Esophagus muscularis mucosa (tissue), 4 donors: ENCODE measurements at regions not wholly inside any gene's neighbourhood (a gene's known extent, or its start where the extent isn't known, plus 50 kb on each side); places are given as distances from the start of the nearest gene placed in this dataset.

Source experiments
- DNase-seq: peaks from one replicate; pipeline ENCODE4 v3.0.0-alpha.2; 2017; ENCODE audit errors: extremely low spot score
- H3K27ac ChIP-seq, 4 donors: fragments of 200-600 bp; sonication (generic); replicated peaks in 1 of 4; 1 replicate in 3 of 4; 2 replicates in 1 of 4; pipeline ENCODE4 v1.5.1; 2016 to 2019; ENCODE audit warnings: mild to moderate bottlenecking in 1 of 4
- H3K27me3 ChIP-seq, 4 donors: fragments of 200-600 bp; sonication (generic); one replicate each; pipeline versions ENCODE4 v1.5.1 to v1.6.0; 2016 to 2019
- H3K36me3 ChIP-seq, 4 donors: fragments of 200-600 bp; sonication (generic); one replicate each; pipeline ENCODE4 v1.5.1; 2016 to 2019
- H3K4me1 ChIP-seq, 4 donors: fragments of 200-600 bp; sonication (generic); one replicate each; pipeline ENCODE4 v1.5.1; 2016 to 2019
- H3K4me3 ChIP-seq, 4 donors: fragments of 200-600 bp; sonication (generic); 1 replicate in 2 of 4; 2 replicates in 2 of 4; pipeline ENCODE4 v1.5.1; 2016 to 2019; ENCODE audit warnings: mild to moderate bottlenecking in 4 of 4, moderate library complexity in 1 of 4
- H3K9me3 ChIP-seq, 4 donors: fragments of 200-600 bp; sonication (generic); 1 replicate in 3 of 4; 2 replicates in 1 of 4; pipeline ENCODE4 v1.5.1; 2016 to 2019
- CTCF ChIP-seq, 3 experiments: fragments of 200-600 bp in 2 of 3; fragments of 450-650 bp in 1 of 3; sonication (generic) in 2 of 3; IDR thresholded peaks; one replicate each; pipeline ENCODE4 v1.5.1; 2017 to 2019; ENCODE audit warnings: antibody characterized with exemption in 3 of 3, mild to moderate bottlenecking in 2 of 3, moderate library complexity in 1 of 3
- EP300 ChIP-seq: sonication (generic); formaldehyde crosslinking; IDR thresholded peaks from one replicate; pipeline ENCODE4 v1.6.1; 2017; ENCODE audit warnings: antibody characterized with exemption
- POLR2A ChIP-seq: fragments of 450-650 bp; IDR thresholded peaks from one replicate; pipeline ENCODE4 v1.6.1; 2017; ENCODE audit warnings: antibody characterized with exemption, moderate library complexity, mild to moderate bottlenecking, low read depth
- POLR2AphosphoS5 ChIP-seq, 2 donors: sonication (generic); formaldehyde crosslinking; IDR thresholded peaks; one replicate each; pipeline ENCODE4 v1.6.1; 2017; ENCODE audit warnings: antibody characterized with exemption in 2 of 2
- WGBS: methylation state at CpG from one replicate; pipeline ENCODE4 v1.1.5; 2018; 5-methylcytosine and 5-hydroxymethylcytosine counted together
- intact Hi-C: fragments of 100-400 bp; cut with DNase I; formaldehyde crosslinking; loops from one replicate; pipeline ENCODE4 v1.15.1; 2023

DNA sequence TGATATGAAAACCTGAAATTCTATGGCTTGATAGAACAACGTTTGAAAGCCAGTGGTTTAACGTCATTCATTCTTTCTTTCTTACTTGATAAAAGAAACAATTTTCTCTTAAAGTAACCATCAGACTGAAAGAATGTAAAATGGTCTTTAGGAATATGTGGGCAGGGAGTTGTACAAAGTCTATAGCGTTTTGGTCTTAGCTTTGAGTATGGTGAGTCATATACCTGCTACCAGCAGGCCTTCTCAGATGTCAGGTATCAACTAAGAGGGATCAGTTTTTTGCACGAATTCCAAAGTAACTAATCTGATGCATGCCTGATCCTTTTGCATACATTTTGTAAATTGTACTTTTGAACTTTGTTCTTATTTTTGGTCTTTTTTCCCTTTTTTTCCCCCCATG, 101.5 kb upstream of the DSEL start:
- intact Hi-C loops: no loop called here
- H3K27ac ChIP-seq: no peak overlapping the region
- H3K27me3 ChIP-seq: no peaks in the 10 kb centered on the region
- no peaks in the 10 kb centered on the region for H3K36me3 ChIP-seq
- no peaks in the 10 kb centered on the region for H3K9me3 ChIP-seq
- TF ChIP-seq CTCF (IDR thresholded peaks at IDR 0.05): no peak
- no peak for TF ChIP-seq POLR2AphosphoS5 (IDR thresholded peaks at IDR 0.05)
- TF ChIP-seq EP300: no peak
- TF ChIP-seq POLR2A: no peak
- 88% methylated on average over 4 of the region's 4 CpGs for WGBS
- no peak overlapping the region for H3K4me3 ChIP-seq
- no peak for DNase-seq
- H3K4me1 ChIP-seq: no peaks in the 10 kb centered on the region

DNA sequence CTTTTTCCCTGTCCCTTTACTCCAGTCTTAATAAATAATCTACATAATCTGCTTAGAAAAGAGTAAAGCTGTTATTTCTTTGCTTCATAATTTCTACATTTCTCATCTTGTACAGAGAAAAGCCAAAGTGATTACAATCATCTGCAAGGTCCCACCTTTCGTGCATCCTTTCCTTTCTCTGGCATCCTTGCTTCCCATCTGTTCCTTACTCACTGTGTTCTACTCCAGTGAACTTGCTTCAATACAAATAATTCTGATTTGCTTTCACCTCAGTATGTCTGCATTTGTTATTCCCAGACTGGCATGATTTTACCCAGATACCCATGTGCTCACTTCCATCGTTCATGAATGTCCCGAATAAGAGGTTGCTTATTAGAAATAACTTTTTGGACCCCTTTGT, 99.4 kb upstream of the DSEL start:
- H3K36me3 ChIP-seq: no peaks in the 10 kb centered on the region
- intact Hi-C loops: no loop called here
- no peak overlapping the region for H3K4me3 ChIP-seq
- H3K27me3 ChIP-seq: no peaks in the 10 kb centered on the region
- H3K9me3 ChIP-seq: no peaks in the 10 kb centered on the region
- no peak overlapping the region for H3K27ac ChIP-seq
- TF ChIP-seq EP300: no peak
- DNase-seq: no peak
- WGBS: 87% methylated on average over 3 of the region's 3 CpGs
- no peaks in the 10 kb centered on the region for H3K4me1 ChIP-seq

GRCh38 chr18:67613731-67614130, 97.2 kb upstream of the DSEL start:
- no peak for DNase-seq
- 87% methylated on average over 5 of the region's 5 CpGs for WGBS
- H3K27me3 ChIP-seq: no peaks in the 10 kb centered on the region
- H3K36me3 ChIP-seq: no peaks in the 10 kb centered on the region
- H3K4me1 ChIP-seq: no peaks in the 10 kb centered on the region
- no peak overlapping the region for H3K4me3 ChIP-seq
- no peak overlapping the region for H3K27ac ChIP-seq
- TF ChIP-seq CTCF (IDR thresholded peaks at IDR 0.05) (no peak), POLR2A (no peak), POLR2AphosphoS5 (IDR thresholded peaks at IDR 0.05) (no peak), EP300 (no peak)
- intact Hi-C loops: no loop called here
- no peaks in the 10 kb centered on the region for H3K9me3 ChIP-seq

- 90% methylated on average over 1 of the region's 1 CpG for WGBS
- no peaks in the 10 kb centered on the region for H3K9me3 ChIP-seq
- intact Hi-C loops: no loop called here
- no peaks in the 10 kb centered on the region for H3K27me3 ChIP-seq
- TF ChIP-seq EP300 (no peak), POLR2A (no peak), POLR2AphosphoS5 (IDR thresholded peaks at IDR 0.05) (no peak)
- DNase-seq: no peak
- H3K27ac ChIP-seq: no peak overlapping the region
- no peak overlapping the region for H3K4me3 ChIP-seq
- H3K4me1 ChIP-seq: no peaks in the 10 kb centered on the region
- H3K36me3 ChIP-seq: no peaks in the 10 kb centered on the region
These were observed 95.8 kb upstream of the DSEL start for GRCh38 chr18:67612281-67612680.

DNA sequence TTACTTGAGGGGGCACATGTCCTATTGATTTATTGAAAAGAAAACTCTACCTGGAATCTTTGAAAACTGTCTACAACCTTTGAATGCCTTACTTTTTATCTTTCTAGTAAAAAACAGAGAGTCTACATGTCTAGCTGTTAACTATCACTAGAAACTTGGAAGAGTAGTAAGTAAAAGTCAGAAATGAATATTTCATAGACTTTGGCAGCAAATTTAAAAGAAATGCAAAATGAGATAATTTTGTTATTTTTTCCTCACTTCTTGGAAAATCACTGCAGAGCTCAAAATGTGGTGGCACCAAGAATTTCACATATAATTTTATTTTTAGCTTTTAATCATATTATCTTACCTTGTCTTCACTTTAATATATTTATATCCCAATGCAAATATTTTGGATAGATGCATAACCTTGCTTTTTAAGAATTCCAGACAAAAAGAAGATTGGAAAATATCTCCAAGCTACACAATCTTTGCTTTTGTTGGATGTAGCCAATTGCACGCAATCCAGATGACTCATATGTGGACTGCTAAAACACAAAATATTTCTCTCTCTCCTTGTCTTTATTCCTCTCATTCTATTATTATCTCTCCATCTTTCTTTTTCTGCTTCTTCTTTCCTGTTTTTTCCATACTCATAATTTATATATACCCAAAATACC, 92.2 kb upstream of the DSEL start:
- Histone ChIP-seq H3K4me1 (no peaks in the 10 kb centered on the region), H3K27ac (no peak overlapping the region), H3K27me3 (no peaks in the 10 kb centered on the region), H3K4me3 (no peak overlapping the region), H3K36me3 (no peaks in the 10 kb centered on the region), H3K9me3 (no peaks in the 10 kb centered on the region)
- WGBS: 49% methylated on average over 1 of the region's 1 CpG
- no peak for TF ChIP-seq CTCF (IDR thresholded peaks at IDR 0.05)
- no peak for TF ChIP-seq POLR2AphosphoS5 (IDR thresholded peaks at IDR 0.05)
- TF ChIP-seq POLR2A: no peak
- no peak for TF ChIP-seq EP300
- intact Hi-C loops: no loop called here
- DNase-seq: no peak

DNA sequence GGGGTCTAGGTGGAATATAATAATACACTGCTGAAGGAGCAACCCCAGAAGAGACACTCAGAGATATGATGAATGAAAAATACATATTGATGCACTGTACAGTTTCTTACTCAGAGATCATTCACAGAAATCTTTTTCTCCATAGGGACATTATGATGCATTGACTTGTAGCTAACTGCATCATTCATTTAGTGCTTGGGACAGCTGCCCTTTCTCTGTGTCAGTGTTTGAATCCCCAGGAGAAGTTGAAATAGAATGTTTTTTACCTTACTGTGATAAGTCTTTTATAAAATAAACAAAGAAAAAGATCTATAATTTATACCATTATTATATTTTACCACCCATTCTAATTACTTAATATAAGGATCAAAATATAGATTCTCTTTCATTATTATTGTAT, 91.7 kb upstream of the DSEL start:
- no peak for DNase-seq
- Histone ChIP-seq H3K4me1 (no peaks in the 10 kb centered on the region), H3K27me3 (no peaks in the 10 kb centered on the region), H3K9me3 (no peaks in the 10 kb centered on the region), H3K36me3 (no peaks in the 10 kb centered on the region), H3K27ac (no peak overlapping the region), H3K4me3 (no peak overlapping the region)
- TF ChIP-seq POLR2AphosphoS5 (IDR thresholded peaks at IDR 0.05) (no peak), CTCF (IDR thresholded peaks at IDR 0.05) (no peak), POLR2A (no peak), EP300 (no peak)
- intact Hi-C loops: no loop called here
